ENCODE measurements at regions not wholly inside any gene's neighbourhood (a gene's known extent, or its start where the extent isn't known, plus 50 kb on each side); places are given as distances from the start of the nearest gene placed in this dataset.
A peak's percentile ranks its signal among the peaks of the same experiment; 100 is the strongest.
"Not testable (repeated sequence)": the region's sequence is repeated elsewhere in the genome, so short reads cannot be mapped to it uniquely, and the experiment has no call there.

GRCh38 chr2:208687720-208688119 lies 281.1 kb downstream of the PTH2R start:
- not testable (repeated sequence) for FAIRE-seq

DNA sequence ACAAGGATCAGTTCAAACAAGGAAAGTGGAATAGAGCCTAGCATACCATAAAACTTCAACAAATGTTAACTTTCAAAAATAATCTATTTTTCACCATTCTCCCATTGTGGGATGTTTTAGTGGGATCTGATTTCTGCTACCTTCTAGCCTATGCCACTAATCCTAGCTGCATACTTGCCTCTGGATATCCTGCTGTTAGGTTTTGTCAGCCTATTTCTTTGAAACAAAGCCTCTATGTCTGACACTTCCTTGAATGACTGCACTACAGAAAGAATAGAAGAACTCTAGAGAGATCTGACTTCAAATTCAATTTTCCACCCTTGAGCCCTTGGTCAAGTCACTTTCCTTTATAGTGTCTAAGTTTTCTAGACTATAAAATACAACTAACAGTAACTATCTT lies 291.5 kb downstream of the PTH2R start:
- FAIRE-seq: no peak

- FAIRE-seq: no peak
These were observed 301.9 kb downstream of the PTH2R start for GRCh38 chr2:208708486-208708885.

DNA sequence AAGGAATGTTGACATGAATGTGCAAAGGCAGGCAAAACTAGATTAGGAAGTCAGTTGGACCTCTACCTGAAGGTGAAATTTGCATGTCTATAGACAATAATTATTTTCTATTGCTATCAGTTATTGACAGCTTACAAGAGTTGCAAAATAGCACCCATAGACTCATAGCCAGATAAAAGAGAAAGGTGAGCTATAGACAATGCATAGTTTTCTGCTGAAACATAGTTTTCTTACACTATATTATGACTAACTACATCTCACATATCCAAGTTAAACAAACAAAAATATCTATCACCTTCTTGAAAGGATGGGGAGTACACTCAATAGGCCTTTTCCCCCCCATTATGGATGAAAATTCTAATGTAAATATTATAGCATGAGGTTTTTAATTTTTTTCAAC lies 305.0 kb downstream of the PTH2R start:
- no peak for FAIRE-seq

DNA sequence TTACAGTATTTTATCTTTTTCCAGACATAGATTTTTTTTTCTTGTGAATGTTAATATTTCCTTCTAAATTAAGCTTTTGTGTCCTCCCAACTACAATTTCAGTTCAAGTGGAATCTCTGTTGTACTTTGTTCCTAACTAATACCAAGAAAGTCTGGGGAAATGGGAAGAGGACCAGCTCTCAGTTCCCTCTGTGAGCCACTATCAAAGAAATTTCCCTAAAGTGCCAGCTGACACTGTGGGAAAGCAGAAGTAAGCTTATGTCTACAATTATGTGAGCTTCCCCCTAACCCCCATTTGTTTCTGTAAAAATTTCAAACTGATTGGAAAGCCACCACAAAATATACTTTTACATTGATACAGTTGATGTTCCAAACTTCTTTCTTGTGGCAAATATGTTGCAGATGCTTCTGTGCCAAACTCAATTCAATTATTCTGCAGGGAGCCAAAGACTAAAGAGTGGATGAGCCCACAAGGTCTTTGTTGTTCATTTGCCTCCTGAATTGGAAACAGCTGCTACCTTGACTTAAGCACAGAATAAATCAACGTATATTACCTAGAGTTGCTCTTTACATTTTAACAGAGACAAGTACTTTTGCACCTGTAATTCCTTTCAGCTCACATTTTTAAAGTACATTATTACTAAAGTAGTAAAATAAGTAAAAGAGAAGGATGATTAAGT lies 306.6 kb downstream of the PTH2R start:
- FAIRE-seq: no peak

- no peak for FAIRE-seq
These were observed 312.2 kb downstream of the PTH2R start for GRCh38 chr2:208718828-208719227.

GRCh38 chr2:208722731-208723130 lies 316.1 kb downstream of the PTH2R start:
- no peak for FAIRE-seq

DNA sequence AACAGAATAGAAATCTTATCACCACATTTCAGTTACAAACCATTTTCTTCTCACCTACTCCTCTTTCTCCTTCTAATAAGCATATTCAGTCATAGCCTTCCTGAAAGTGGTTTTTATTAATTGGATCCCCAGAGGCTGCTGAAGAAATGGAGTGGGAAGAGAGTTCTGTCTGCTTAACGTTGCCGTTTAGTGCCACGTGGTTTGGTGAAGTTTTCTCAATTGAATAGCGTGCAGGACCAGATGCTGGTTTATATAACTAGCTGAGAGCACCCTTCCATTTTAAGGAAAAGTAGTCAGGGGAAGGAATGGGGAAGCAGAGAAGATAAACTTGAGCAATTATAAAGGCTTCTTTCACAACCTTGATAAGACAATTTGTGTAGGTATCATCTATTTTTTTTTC lies 318.7 kb downstream of the PTH2R start:
- FAIRE-seq: no peak

DNA sequence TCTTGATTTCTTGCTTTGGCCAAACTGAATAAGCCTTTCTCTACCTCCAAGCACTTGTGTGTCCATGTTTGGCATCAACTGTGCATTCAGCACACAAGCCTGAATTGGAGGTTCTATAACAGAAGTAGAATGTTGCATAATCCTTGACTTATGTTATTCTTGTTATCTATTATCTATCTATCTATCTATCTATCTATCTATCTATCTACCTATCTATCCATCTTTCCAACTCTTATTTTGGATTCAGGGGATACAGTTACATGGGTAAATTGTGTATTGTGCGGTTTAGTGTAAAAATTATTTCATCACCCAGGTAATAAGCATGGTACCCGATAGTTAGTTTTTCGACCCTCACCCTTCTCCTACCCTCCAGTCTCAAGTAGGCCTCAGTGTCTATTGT lies 319.6 kb downstream of the PTH2R start:
- FAIRE-seq: no peak

DNA sequence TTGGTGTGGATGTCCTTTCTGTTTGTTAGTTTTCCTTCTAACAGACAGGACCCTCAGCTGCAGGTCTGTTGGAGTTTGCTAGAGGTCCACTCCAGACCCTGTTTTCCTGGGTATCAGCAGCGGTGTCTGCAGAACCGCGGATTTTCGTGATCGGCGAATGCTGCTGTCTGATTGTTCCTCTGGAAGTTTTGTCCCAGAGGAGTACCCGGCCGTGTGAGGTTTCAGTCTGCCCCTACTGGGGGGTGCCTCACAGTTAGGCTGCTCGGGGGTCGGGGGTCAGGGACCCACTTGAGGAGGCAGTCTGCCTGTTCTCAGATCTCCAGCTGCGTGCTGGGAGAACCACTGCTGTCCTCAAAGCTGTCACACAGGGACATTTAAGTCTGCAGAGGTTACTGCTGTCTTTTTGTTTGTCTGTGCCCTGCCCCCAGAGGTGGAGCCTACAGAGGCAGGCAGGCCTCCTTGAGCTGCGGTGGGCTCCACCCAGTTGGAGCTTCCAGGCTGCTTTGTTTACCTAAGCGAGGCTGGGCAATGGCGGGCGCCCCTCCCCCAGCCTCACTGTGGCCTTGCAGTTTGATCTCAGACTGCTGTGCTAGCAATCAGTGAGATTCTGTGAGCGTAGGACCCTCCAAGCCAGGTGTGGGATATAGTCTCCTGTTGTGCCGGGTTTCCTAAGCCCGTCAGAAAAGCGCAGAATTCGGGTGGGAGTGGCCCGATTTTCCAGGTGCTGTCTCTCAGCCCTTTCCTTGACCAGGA lies 345.2 kb downstream of the PTH2R start:
- FAIRE-seq: not testable (repeated sequence)

- FAIRE-seq: no peak
These were observed 350.8 kb downstream of the PTH2R start for GRCh38 chr2:208757364-208757763.

GRCh38 chr2:208773074-208773473 lies 366.5 kb downstream of the PTH2R start:
- FAIRE-seq: peak; percentile 97

GRCh38 chr2:208781166-208781565 lies 374.6 kb downstream of the PTH2R start:
- no peak for FAIRE-seq

DNA sequence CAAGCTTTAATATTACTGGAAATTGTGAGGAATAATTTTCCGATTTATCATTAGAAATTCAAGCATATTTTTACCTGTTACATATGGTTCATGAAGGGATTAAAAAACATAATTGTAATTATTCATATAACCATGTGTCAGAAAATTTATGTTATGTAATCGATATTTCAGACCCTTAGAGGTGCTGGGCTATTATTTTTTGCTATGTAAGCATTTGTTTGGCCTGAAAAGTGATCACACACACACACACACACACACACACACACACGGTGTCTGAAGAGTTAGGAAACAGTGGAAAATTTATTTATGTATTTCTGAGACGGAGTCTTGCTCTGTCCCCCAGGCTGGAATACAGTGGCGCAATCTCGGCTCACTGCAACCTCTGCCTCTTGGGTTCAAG lies 375.5 kb downstream of the PTH2R start:
- no peak for FAIRE-seq

- FAIRE-seq: no peak
These were observed 376.6 kb downstream of the PTH2R start for GRCh38 chr2:208783184-208783583.

GRCh38 chr2:208784774-208785173 lies 378.2 kb downstream of the PTH2R start:
- FAIRE-seq: not testable (repeated sequence)

GRCh38 chr2:208791257-208791656 lies 384.7 kb downstream of the PTH2R start:
- no peak for FAIRE-seq

DNA sequence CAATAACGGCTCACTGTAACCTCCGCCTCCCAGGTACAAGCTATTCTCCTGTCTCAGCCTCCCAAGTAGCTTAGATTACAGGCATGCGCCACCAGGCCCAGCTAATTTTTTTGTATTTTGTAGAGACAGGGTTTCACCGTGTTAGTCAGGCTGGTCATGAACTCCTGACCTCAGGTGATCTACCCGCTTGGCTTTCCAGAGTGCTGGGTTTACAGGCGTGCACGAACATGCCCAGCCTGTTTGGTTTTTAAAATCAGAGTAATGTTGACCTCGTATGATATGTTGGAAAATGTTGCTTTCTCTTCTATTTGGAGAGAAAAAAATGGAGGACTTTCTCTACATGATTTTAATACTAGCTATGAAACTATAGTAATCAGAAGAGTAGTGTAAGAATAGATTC lies 386.2 kb downstream of the PTH2R start:
- FAIRE-seq: no peak

GRCh38 chr2:208793434-208793833 lies 386.8 kb downstream of the PTH2R start:
- no peak for FAIRE-seq

GRCh38 chr2:208794288-208794975 lies 387.8 kb downstream of the PTH2R start:
- FAIRE-seq: no peak

GRCh38 chr2:208798698-208799097 lies 392.1 kb downstream of the PTH2R start:
- FAIRE-seq: no peak

GRCh38 chr2:208799397-208799796 lies 392.8 kb downstream of the PTH2R start:
- FAIRE-seq: no peak

- not testable (repeated sequence) for FAIRE-seq
These were observed 394.3 kb downstream of the PTH2R start for GRCh38 chr2:208800887-208801286.

DNA sequence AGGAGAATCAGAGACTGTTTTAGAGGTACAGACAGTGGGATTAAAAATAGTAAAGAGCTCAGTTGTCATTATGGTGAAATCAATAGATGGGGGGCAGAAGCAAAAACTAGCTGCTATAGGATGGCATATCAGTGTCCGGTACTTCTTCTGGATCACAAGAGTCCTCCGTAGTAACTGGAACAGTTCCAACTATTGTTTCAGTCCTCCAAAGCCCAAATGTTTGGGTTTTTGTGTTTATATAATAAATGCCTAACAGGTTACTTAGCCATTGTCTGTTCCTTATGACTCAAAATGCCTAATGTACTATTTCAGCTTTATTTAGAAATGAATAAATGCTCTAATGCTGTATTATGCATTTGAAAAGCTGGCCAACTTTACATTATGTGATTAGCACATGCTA lies 401.2 kb downstream of the PTH2R start:
- FAIRE-seq: no peak
